ENCODE measurements at regions not wholly inside any gene's neighbourhood (a gene's known extent, or its start where the extent isn't known, plus 50 kb on each side); places are given as distances from the start of the nearest gene placed in this dataset.

- Mint-ChIP-seq H3K4me1 (no peaks in the 10 kb centered on the region), H3K9me3 (peaks cover 2% of the 10 kb centered on the region), H3K36me3 (ENCODE audit: low read depth) (no peaks in the 10 kb centered on the region), H3K27ac (no peak overlapping the region), H3K4me3 (no peak overlapping the region), H3K27me3 (no peaks in the 10 kb centered on the region)
- ATAC-seq (ENCODE audit: low read depth): no peak
- ChIA-PET CTCF (no interaction called here), POLR2A (no interaction called here)
- intact Hi-C loops (cut with micrococcal nuclease): no loop called here
- no peak for DNase-seq
- TF ChIP-seq CTCF (IDR thresholded peaks at IDR 0.05): no peak
These were observed 235.1 kb upstream of the DIO2 start for GRCh38 chr14:80446356-80446755.

- CTCF ChIA-PET: no interaction called here
- DNase-seq: no peak
- intact Hi-C loops (cut with micrococcal nuclease): no loop called here
- Mint-ChIP-seq H3K9me3 (peaks cover 3% of the 10 kb centered on the region), H3K36me3 (ENCODE audit: low read depth) (no peaks in the 10 kb centered on the region), H3K4me3 (no peak overlapping the region), H3K27ac (no peak overlapping the region), H3K27me3 (no peaks in the 10 kb centered on the region), H3K4me1 (no peaks in the 10 kb centered on the region)
- POLR2A ChIA-PET: no interaction called here
- no peak for ATAC-seq (ENCODE audit: low read depth)
- no peak for TF ChIP-seq CTCF (IDR thresholded peaks at IDR 0.05)
These were observed 234.3 kb upstream of the DIO2 start for GRCh38 chr14:80445605-80446004.

GRCh38 chr14:80434574-80435321, 223.4 kb upstream of the DIO2 start:
- intact Hi-C loops (cut with micrococcal nuclease): no loop called here
- peaks cover 5% of the 10 kb centered on the region for H3K9me3 Mint-ChIP-seq
- H3K4me1 Mint-ChIP-seq: no peaks in the 10 kb centered on the region
- ATAC-seq (ENCODE audit: low read depth): no peak
- DNase-seq: no peak
- no peaks in the 10 kb centered on the region for H3K36me3 Mint-ChIP-seq (ENCODE audit: low read depth)
- POLR2A ChIA-PET: no interaction called here
- no peak for TF ChIP-seq CTCF (IDR thresholded peaks at IDR 0.05)
- no peaks in the 10 kb centered on the region for H3K27me3 Mint-ChIP-seq
- no peak overlapping the region for H3K4me3 Mint-ChIP-seq
- CTCF ChIA-PET: no interaction called here
- H3K27ac Mint-ChIP-seq: no peak overlapping the region

- H3K27me3 Mint-ChIP-seq: no peaks in the 10 kb centered on the region
- peaks cover 3% of the 10 kb centered on the region for H3K9me3 Mint-ChIP-seq
- no peak overlapping the region for H3K4me3 Mint-ChIP-seq
- ATAC-seq (ENCODE audit: low read depth): no peak
- no peaks in the 10 kb centered on the region for H3K4me1 Mint-ChIP-seq
- no peak for DNase-seq
- no peak for TF ChIP-seq CTCF (IDR thresholded peaks at IDR 0.05)
- ChIA-PET POLR2A (no interaction called here), CTCF (no interaction called here)
- H3K27ac Mint-ChIP-seq: no peak overlapping the region
- H3K36me3 Mint-ChIP-seq (ENCODE audit: low read depth): no peaks in the 10 kb centered on the region
- intact Hi-C loops (cut with micrococcal nuclease): no loop called here
These were observed 222.5 kb upstream of the DIO2 start for GRCh38 chr14:80433811-80434210.

- ChIA-PET CTCF (no interaction called here), POLR2A (no interaction called here)
- Mint-ChIP-seq H3K9me3 (no peaks in the 10 kb centered on the region), H3K36me3 (ENCODE audit: low read depth) (no peaks in the 10 kb centered on the region), H3K27ac (no peak overlapping the region), H3K4me1 (no peaks in the 10 kb centered on the region), H3K4me3 (no peak overlapping the region), H3K27me3 (no peaks in the 10 kb centered on the region)
- DNase-seq (no peak), ATAC-seq (ENCODE audit: low read depth) (no peak)
- intact Hi-C loops (cut with micrococcal nuclease): no loop called here
- no peak for TF ChIP-seq CTCF (IDR thresholded peaks at IDR 0.05)
These were observed 217.4 kb upstream of the DIO2 start for GRCh38 chr14:80428671-80429070.

All from activated B cell treated with CpG ODN at 0.5 μM for 24 hours (primary cell).